ENCODE measurements at regions not wholly inside any gene's neighbourhood (a gene's known extent, or its start where the extent isn't known, plus 50 kb on each side); places are given as distances from the start of the nearest gene placed in this dataset.
"Not testable (repeated sequence)": the region's sequence is repeated elsewhere in the genome, so short reads cannot be mapped to it uniquely, and the experiment has no call there.

- TF ChIP-seq CTCF, POLR2A (IDR thresholded peaks at IDR 0.05): not testable (repeated sequence)
Observed at GRCh38 chrX:77279373-77279772, 167.8 kb upstream of the FGF16 start.

All from tibial nerve (tissue), 3 donors.